ENCODE measurements at regions not wholly inside any gene's neighbourhood (a gene's known extent, or its start where the extent isn't known, plus 50 kb on each side); places are given as distances from the start of the nearest gene placed in this dataset.

- no peak for ATAC-seq (ENCODE audit: poor library complexity)
- no peak for DNase-seq
- intact Hi-C loops (cut with DNase I): no loop called here
Observed at GRCh38 chr2:5905661-5906060, 213.5 kb downstream of the SOX11 start.

GRCh38 chr2:5908071-5908470 lies 215.9 kb downstream of the SOX11 start:
- ATAC-seq (ENCODE audit: poor library complexity): no peak
- DNase-seq: no peak
- intact Hi-C loops (cut with DNase I): no loop called here

GRCh38 chr2:5911718-5912117 lies 219.5 kb downstream of the SOX11 start:
- ATAC-seq (ENCODE audit: poor library complexity) (no peak), DNase-seq (no peak)
- intact Hi-C loops (cut with DNase I): no loop called here

GRCh38 chr2:5913711-5914395 lies 221.7 kb downstream of the SOX11 start:
- intact Hi-C loops (cut with DNase I): no loop called here
- DNase-seq (no peak), ATAC-seq (ENCODE audit: poor library complexity) (no peak)

GRCh38 chr2:5914811-5915611 lies 222.8 kb downstream of the SOX11 start:
- intact Hi-C loops (cut with DNase I): no loop called here
- ATAC-seq (ENCODE audit: poor library complexity): peak; percentile 95
- DNase-seq: peak; percentile 49

GRCh38 chr2:5915881-5916310 lies 223.7 kb downstream of the SOX11 start:
- no peak for DNase-seq
- intact Hi-C loops (cut with DNase I): no loop called here
- peak; percentile 32 for ATAC-seq (ENCODE audit: poor library complexity)

GRCh38 chr2:5921081-5921642 lies 229.0 kb downstream of the SOX11 start:
- ATAC-seq (ENCODE audit: poor library complexity) (peak; percentile 67), DNase-seq (no peak)
- intact Hi-C loops (cut with DNase I): no loop called here

- no peak for ATAC-seq (ENCODE audit: poor library complexity)
- DNase-seq: no peak
- intact Hi-C loops (cut with DNase I): no loop called here
Observed at GRCh38 chr2:5923957-5924945, 232.1 kb downstream of the SOX11 start.

GRCh38 chr2:5925604-5926003 lies 233.4 kb downstream of the SOX11 start:
- intact Hi-C loops (cut with DNase I): no loop called here
- ATAC-seq (ENCODE audit: poor library complexity) (no peak), DNase-seq (no peak)

- no peak for DNase-seq
- intact Hi-C loops (cut with DNase I): no loop called here
- ATAC-seq (ENCODE audit: poor library complexity): peak; percentile 93
Observed at GRCh38 chr2:5926871-5927512, 234.8 kb downstream of the SOX11 start.

GRCh38 chr2:5932556-5933469 lies 240.6 kb downstream of the SOX11 start:
- DNase-seq (peak; percentile 79), ATAC-seq (ENCODE audit: poor library complexity) (peak; percentile 98)
- intact Hi-C loops (cut with DNase I): no loop called here

GRCh38 chr2:5933669-5934068 lies 241.5 kb downstream of the SOX11 start:
- DNase-seq (no peak), ATAC-seq (ENCODE audit: poor library complexity) (no peak)
- intact Hi-C loops (cut with DNase I): no loop called here

GRCh38 chr2:5937321-5937720 lies 245.1 kb downstream of the SOX11 start:
- intact Hi-C loops (cut with DNase I): no loop called here
- DNase-seq: no peak
- no peak for ATAC-seq (ENCODE audit: poor library complexity)

GRCh38 chr2:5937851-5938565 lies 245.8 kb downstream of the SOX11 start:
- ATAC-seq (ENCODE audit: poor library complexity) (no peak), DNase-seq (no peak)
- intact Hi-C loops (cut with DNase I): no loop called here

- ATAC-seq (ENCODE audit: poor library complexity) (no peak), DNase-seq (no peak)
- intact Hi-C loops (cut with DNase I): no loop called here
Observed at GRCh38 chr2:5938566-5938896, 246.3 kb downstream of the SOX11 start.

- DNase-seq (no peak), ATAC-seq (ENCODE audit: poor library complexity) (no peak)
- intact Hi-C loops (cut with DNase I): no loop called here
Observed at GRCh38 chr2:5939553-5939952, 247.4 kb downstream of the SOX11 start.
